ENCODE measurements at regions not wholly inside any gene's neighbourhood (a gene's known extent, or its start where the extent isn't known, plus 50 kb on each side); places are given as distances from the start of the nearest gene placed in this dataset.

DNA sequence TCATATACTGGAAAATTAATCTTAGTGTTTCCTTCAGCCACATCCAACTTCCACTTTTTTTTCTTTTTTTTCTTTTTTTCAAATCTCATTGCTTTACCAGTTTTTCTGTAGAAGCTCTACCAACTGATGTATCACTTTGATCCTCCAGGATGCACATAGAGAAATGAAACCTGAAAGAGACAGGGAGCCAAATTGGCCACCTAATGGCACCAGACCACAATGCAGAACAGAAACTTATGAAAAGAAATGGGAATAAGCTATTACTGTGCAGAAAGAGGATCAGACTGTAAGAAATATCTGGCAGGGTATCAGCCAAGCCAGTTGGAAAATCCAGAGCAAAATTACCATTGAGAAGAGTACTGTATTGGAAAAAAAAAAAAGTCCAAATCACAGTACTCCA is 1514.2 kb downstream of the MRPL39 start:
- no peak overlapping the region for H3K4me3 ChIP-seq (ENCODE audit: control insufficient read depth, low read depth, low read length)
- TF ChIP-seq, protein P1, sequence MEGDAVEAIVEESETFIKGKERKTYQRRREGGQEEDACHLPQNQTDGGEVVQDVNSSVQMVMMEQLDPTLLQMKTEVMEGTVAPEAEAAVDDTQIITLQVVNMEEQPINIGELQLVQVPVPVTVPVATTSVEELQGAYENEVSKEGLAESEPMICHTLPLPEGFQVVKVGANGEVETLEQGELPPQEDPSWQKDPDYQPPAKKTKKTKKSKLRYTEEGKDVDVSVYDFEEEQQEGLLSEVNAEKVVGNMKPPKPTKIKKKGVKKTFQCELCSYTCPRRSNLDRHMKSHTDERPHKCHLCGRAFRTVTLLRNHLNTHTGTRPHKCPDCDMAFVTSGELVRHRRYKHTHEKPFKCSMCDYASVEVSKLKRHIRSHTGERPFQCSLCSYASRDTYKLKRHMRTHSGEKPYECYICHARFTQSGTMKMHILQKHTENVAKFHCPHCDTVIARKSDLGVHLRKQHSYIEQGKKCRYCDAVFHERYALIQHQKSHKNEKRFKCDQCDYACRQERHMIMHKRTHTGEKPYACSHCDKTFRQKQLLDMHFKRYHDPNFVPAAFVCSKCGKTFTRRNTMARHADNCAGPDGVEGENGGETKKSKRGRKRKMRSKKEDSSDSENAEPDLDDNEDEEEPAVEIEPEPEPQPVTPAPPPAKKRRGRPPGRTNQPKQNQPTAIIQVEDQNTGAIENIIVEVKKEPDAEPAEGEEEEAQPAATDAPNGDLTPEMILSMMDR (IDR thresholded peaks at IDR 0.05; ENCODE audit: control insufficient read depth, insufficient read depth, low read depth, low read length, missing control alignments), result no peak
- no peak for DNase-seq (ENCODE audit: low read depth)

DNA sequence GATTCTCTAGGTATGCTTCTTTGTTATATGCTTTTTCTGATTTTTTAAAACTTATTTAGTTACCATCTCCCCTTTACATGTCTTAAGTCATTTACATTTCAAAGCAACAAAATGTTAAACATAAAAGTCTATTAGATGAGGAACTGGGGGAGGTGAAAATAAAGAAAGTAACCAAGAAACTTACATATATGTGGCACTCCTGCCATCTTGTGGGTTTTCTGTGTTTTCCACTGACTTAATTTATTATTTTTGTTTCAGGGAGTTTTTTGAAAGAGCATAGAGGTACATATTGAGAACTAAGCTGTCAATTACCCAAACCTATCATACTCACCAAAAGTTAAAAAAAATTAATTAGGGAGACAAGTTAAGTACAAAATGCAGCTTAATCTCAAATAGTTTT is 1531.1 kb downstream of the MRPL39 start:
- no peak overlapping the region for H3K4me3 ChIP-seq (ENCODE audit: control insufficient read depth, low read depth, low read length)
- no peak for DNase-seq (ENCODE audit: low read depth)
- TF ChIP-seq, protein P1 (IDR thresholded peaks at IDR 0.05; ENCODE audit: control insufficient read depth, insufficient read depth, low read depth, low read length, missing control alignments), result no peak

DNA sequence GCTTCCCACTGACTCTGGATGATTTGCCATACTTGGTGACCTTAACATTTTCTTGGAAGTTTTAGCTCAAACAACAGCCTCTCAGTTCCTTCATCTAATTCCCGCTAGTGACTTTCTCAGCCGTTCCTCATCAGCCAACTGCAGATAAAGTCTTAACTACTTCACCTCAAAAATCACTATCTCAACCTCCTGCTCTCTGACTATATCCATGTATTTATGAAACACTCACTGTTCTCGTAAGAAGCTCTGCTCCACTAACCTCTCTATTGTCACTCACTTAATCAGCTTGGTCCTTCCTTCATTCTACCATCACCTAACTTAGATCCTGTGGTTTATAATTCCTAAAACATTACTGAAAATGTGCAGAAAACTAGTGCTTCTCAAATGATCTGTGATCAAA is 1551.6 kb downstream of the MRPL39 start:
- TF ChIP-seq, protein P1 (IDR thresholded peaks at IDR 0.05; ENCODE audit: control insufficient read depth, insufficient read depth, low read depth, low read length, missing control alignments), result no peak
- H3K4me3 ChIP-seq (ENCODE audit: control insufficient read depth, low read depth, low read length), result no peak overlapping the region
- no peak for DNase-seq (ENCODE audit: low read depth)

DNA sequence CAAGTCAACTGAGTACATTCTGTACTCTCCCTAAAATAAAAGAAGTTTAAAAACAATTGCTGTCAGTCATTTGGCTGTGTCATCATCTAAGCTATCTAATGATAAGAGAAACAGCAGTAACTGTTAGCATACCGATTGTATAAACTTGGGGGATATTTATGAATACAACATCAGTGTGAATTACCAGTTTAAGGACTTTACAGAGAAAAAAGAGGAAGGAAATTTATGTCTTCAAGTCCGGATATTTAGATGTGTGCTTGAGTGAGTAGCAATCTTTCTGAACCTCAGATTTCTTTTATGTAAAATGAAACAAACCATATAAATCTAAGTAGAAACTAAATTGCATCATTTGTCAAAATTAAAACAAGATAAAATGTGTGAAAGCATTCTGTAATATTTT is 1557.0 kb downstream of the MRPL39 start:
- TF ChIP-seq, protein P1 (IDR thresholded peaks at IDR 0.05; ENCODE audit: control insufficient read depth, insufficient read depth, low read depth, low read length, missing control alignments), result no peak
- no peak for DNase-seq (ENCODE audit: low read depth)
- H3K4me3 ChIP-seq (ENCODE audit: control insufficient read depth, low read depth, low read length), result no peak overlapping the region

DNA sequence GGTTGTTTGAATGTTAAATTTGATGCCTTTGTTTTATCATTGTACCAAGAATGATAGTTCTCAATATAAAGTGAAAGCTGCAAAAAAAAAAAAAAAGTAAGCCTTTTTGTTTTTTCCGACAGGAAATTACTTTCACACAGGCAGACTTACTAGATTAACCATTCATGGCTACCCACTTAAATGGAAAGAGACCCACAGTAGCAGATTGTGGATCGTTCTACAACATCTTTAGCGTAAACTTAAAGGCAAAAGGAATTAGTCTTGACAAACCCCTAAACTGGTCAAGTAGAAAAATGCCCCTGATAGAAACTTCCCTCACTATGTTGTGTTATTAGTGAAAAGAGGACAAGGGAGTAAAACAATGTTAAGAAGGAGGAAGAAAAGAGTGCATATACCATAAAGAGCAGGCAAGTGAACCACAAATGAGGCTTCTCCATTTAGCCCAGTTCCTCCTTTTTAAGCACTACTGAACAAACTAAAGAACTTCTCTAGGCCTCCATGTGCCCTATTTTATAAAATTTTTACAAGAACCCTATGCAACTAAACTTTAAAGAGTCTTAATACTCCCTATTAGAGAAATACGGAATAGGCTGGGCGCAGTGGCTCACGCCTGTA is 1560.3 kb downstream of the MRPL39 start:
- H3K4me3 ChIP-seq (ENCODE audit: control insufficient read depth, low read depth, low read length), result no peak overlapping the region
- TF ChIP-seq, protein P1 (IDR thresholded peaks at IDR 0.05; ENCODE audit: control insufficient read depth, insufficient read depth, low read depth, low read length, missing control alignments), result no peak

DNA sequence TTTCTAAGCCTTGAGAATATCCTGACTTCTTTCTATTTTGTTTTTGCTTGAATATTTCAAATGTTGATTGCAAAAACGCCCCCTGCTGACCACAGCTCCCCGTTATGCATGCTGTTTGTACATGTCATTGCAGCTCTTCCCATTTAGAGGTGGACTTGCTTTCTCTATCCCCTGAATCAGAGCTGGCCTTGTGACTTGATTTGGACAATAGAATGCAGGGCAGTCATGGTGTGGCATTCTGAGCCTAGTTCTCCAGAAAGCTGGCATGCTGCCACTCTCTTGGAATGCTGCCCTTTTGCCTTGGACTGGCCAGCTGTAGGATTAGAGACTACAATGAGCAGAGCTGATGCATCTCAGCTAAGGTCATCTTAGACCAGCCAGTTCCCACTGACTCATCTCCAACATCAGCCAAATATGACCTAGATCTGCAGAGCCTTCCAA is 1561.5 kb downstream of the MRPL39 start:
- TF ChIP-seq, protein P1 (IDR thresholded peaks at IDR 0.05; ENCODE audit: control insufficient read depth, insufficient read depth, low read depth, low read length, missing control alignments), result no peak
- DNase-seq (ENCODE audit: low read depth), result no peak
- no peak overlapping the region for H3K4me3 ChIP-seq (ENCODE audit: control insufficient read depth, low read depth, low read length)

More for the DNA sequence above, 1560.3 kb downstream of the MRPL39 start:
- DNase-seq (ENCODE audit: low read depth), result no peak

Data from AG09309 (cell line).